Nephron progenitor cell (in vitro differentiated cells): ENCODE measurements at regions not wholly inside any gene's neighbourhood (a gene's known extent, or its start where the extent isn't known, plus 50 kb on each side); places are given as distances from the start of the nearest gene placed in this dataset.
A peak's percentile ranks its signal among the peaks of the same experiment; 100 is the strongest.

Source experiments
- DNase-seq: peaks from one replicate; pipeline ENCODE4 v3.0.0; 2021
- H3K27ac Mint-ChIP-seq: 2 replicates; pipeline ENCODE4 v1.8.0; 2021; ENCODE audit warnings: mild to moderate bottlenecking, moderate library complexity, mixed read lengths
- H3K27me3 Mint-ChIP-seq: 2 replicates; pipeline ENCODE4 v1.8.0; 2021; ENCODE audit warnings: mild to moderate bottlenecking, low read depth, mixed read lengths; ENCODE audit not compliant: poor library complexity
- H3K36me3 Mint-ChIP-seq: 2 replicates; pipeline ENCODE4 v1.8.0; 2021; ENCODE audit warnings: low read depth, mixed read lengths
- H3K4me1 Mint-ChIP-seq: 2 replicates; pipeline ENCODE4 v1.8.0; 2021; ENCODE audit warnings: mixed read lengths
- H3K4me3 Mint-ChIP-seq: 2 replicates; pipeline ENCODE4 v1.8.0; 2021; ENCODE audit warnings: mild to moderate bottlenecking, moderate library complexity, mixed read lengths
- H3K9me3 Mint-ChIP-seq: 2 replicates; pipeline ENCODE4 v1.8.0; 2021; ENCODE audit warnings: mild to moderate bottlenecking, moderate library complexity, mixed read lengths
- TF ChIP-seq, protein P1 (sequence below): fragments of 200-600 bp; sonication (generic); IDR thresholded peaks from 2 replicates; pipeline ENCODE4 v1.5.0; 2021; ENCODE audit warnings: antibody characterized with exemption

GRCh38 chr2:7607441-7608173 lies 690.4 kb downstream of the RNF144A start:
- Mint-ChIP-seq H3K27ac (peak overlapping the region; percentile 52), H3K4me1 (peaks cover 31% of the 10 kb centered on the region), H3K36me3 (no peaks in the 10 kb centered on the region), H3K9me3 (no peaks in the 10 kb centered on the region), H3K4me3 (no peak overlapping the region), H3K27me3 (no peaks in the 10 kb centered on the region)
- no peak for DNase-seq
- TF ChIP-seq, protein P1, sequence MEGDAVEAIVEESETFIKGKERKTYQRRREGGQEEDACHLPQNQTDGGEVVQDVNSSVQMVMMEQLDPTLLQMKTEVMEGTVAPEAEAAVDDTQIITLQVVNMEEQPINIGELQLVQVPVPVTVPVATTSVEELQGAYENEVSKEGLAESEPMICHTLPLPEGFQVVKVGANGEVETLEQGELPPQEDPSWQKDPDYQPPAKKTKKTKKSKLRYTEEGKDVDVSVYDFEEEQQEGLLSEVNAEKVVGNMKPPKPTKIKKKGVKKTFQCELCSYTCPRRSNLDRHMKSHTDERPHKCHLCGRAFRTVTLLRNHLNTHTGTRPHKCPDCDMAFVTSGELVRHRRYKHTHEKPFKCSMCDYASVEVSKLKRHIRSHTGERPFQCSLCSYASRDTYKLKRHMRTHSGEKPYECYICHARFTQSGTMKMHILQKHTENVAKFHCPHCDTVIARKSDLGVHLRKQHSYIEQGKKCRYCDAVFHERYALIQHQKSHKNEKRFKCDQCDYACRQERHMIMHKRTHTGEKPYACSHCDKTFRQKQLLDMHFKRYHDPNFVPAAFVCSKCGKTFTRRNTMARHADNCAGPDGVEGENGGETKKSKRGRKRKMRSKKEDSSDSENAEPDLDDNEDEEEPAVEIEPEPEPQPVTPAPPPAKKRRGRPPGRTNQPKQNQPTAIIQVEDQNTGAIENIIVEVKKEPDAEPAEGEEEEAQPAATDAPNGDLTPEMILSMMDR: no peak

GRCh38 chr2:7609556-7609955 lies 692.3 kb downstream of the RNF144A start:
- H3K27ac Mint-ChIP-seq: no peak overlapping the region
- no peaks in the 10 kb centered on the region for H3K27me3 Mint-ChIP-seq
- H3K4me3 Mint-ChIP-seq: no peak overlapping the region
- peaks cover 31% of the 10 kb centered on the region for H3K4me1 Mint-ChIP-seq
- DNase-seq: no peak
- peaks cover 3% of the 10 kb centered on the region for H3K9me3 Mint-ChIP-seq
- TF ChIP-seq, protein P1: no peak
- H3K36me3 Mint-ChIP-seq: no peaks in the 10 kb centered on the region

DNA sequence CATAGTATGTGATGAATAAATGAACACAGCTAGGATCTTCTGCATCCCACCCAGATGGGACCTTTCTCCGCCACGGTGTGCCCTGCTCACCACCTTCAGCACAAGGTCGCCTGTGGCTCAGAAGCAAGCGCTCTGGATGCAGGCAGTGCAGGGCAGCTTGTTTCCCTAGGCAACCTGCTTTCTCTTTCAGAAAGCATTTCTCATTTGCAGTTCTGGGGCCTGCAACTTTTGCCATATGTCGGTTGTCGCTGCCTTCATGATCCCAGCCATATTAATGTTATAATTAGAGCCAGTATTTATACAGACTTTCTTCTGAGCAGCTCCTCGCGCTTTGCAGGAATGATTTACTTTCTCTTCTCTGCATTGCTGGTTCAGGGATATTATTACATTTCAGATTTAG lies 692.8 kb downstream of the RNF144A start:
- Mint-ChIP-seq H3K27ac (no peak overlapping the region), H3K9me3 (peaks cover 3% of the 10 kb centered on the region), H3K27me3 (no peaks in the 10 kb centered on the region), H3K4me3 (no peak overlapping the region), H3K36me3 (no peaks in the 10 kb centered on the region), H3K4me1 (peaks cover 31% of the 10 kb centered on the region)
- no peak for DNase-seq
- TF ChIP-seq, protein P1: no peak

- Mint-ChIP-seq H3K27me3 (no peaks in the 10 kb centered on the region), H3K4me3 (no peak overlapping the region), H3K36me3 (no peaks in the 10 kb centered on the region), H3K4me1 (peaks cover 31% of the 10 kb centered on the region), H3K9me3 (peaks cover 3% of the 10 kb centered on the region), H3K27ac (peak overlapping the region; percentile 39)
- TF ChIP-seq, protein P1: no peak
- no peak for DNase-seq
Observed at GRCh38 chr2:7611750-7612149, 694.5 kb downstream of the RNF144A start.

GRCh38 chr2:7612969-7613368 lies 695.8 kb downstream of the RNF144A start:
- Mint-ChIP-seq H3K27me3 (no peaks in the 10 kb centered on the region), H3K27ac (no peak overlapping the region), H3K4me3 (no peak overlapping the region), H3K9me3 (peaks cover 3% of the 10 kb centered on the region), H3K36me3 (no peaks in the 10 kb centered on the region), H3K4me1 (peaks cover 25% of the 10 kb centered on the region)
- no peak for DNase-seq
- TF ChIP-seq, protein P1: no peak

DNA sequence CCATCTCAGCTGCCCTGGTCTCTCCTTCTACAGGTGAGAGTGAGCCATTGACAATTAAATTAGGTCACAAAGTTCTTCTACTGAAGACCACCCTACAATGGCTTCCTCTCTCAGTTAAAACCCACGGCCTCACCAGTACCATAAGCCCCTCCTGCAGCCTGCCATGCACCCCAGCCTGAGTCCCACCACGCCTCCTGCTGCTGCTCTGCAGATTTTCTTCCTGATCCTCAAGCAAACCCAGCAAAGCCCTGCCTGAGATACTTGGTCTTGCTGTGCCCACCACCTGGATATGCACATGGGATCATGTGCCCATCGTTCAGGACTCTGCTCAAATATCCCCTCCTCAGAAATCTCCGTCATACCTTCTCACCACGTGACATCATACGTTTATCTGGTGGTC lies 696.6 kb downstream of the RNF144A start:
- no peak for DNase-seq
- Mint-ChIP-seq H3K36me3 (no peaks in the 10 kb centered on the region), H3K27me3 (no peaks in the 10 kb centered on the region), H3K27ac (no peak overlapping the region), H3K9me3 (peaks cover 3% of the 10 kb centered on the region), H3K4me1 (peaks cover 25% of the 10 kb centered on the region), H3K4me3 (no peak overlapping the region)
- TF ChIP-seq, protein P1: no peak
